HEK293 (cell line): ENCODE measurements at regions not wholly inside any gene's neighbourhood (a gene's known extent, or its start where the extent isn't known, plus 50 kb on each side); places are given as distances from the start of the nearest gene placed in this dataset.

ENCODE experiments used
- CTCF ChIP-seq: fragments of 450-650 bp; formaldehyde crosslinking; IDR thresholded peaks from 2 replicates; pipeline ENCODE4 v1.5.1; 2016; ENCODE audit warnings: missing biosample characterization, missing genetic modification characterization
- ELK4 ChIP-seq: IDR thresholded peaks from 2 replicates; pipeline ENCODE4 v1.6.1; 2011; ENCODE audit warnings: mild to moderate bottlenecking, low read depth, low read length, borderline replicate concordance
- GLI4 ChIP-seq: fragments of 450-650 bp; formaldehyde crosslinking; IDR thresholded peaks from 2 replicates; pipeline ENCODE4 v1.5.1; 2016; ENCODE audit warnings: missing biosample characterization, missing genetic modification characterization
- GLIS2 ChIP-seq: fragments of 450-650 bp; formaldehyde crosslinking; IDR thresholded peaks from 2 replicates; pipeline ENCODE4 v1.5.1; 2016; ENCODE audit warnings: missing biosample characterization, missing genetic modification characterization
- WT1 ChIP-seq: fragments of 450-650 bp; formaldehyde crosslinking; IDR thresholded peaks from 2 replicates; pipeline ENCODE4 v1.5.1; 2016; ENCODE audit warnings: missing biosample characterization, missing genetic modification characterization
- YY1 ChIP-seq: fragments of 450-650 bp; formaldehyde crosslinking; IDR thresholded peaks from 2 replicates; pipeline ENCODE4 v1.5.1; 2018; ENCODE audit warnings: missing biosample characterization, missing genetic modification characterization
- ZNF169 ChIP-seq: fragments of 450-650 bp; formaldehyde crosslinking; IDR thresholded peaks from 2 replicates; pipeline ENCODE4 v1.5.1; 2016; ENCODE audit warnings: missing biosample characterization, missing genetic modification characterization
- ZNF311 ChIP-seq: fragments of 450-650 bp; formaldehyde crosslinking; IDR thresholded peaks from 2 replicates; pipeline ENCODE4 v1.5.1; 2017; ENCODE audit warnings: missing biosample characterization, missing genetic modification characterization, borderline replicate concordance
- ZNF580 ChIP-seq: fragments of 450-650 bp; formaldehyde crosslinking; IDR thresholded peaks from 2 replicates; pipeline ENCODE4 v1.5.1; 2016; ENCODE audit warnings: missing biosample characterization, missing genetic modification characterization
- ZNF707 ChIP-seq: fragments of 450-650 bp; formaldehyde crosslinking; IDR thresholded peaks from 2 replicates; pipeline ENCODE4 v1.5.1; 2016; ENCODE audit warnings: missing biosample characterization, missing genetic modification characterization
- ZNF830 ChIP-seq: fragments of 450-650 bp; IDR thresholded peaks from 2 replicates; pipeline ENCODE4 v1.5.0; 2018; ENCODE audit warnings: missing biosample characterization, missing genetic modification characterization, low read depth, mild to moderate bottlenecking, moderate library complexity
- ZSCAN30 ChIP-seq: fragments of 450-650 bp; IDR thresholded peaks from 2 replicates; pipeline ENCODE4 v1.5.1; 2018; ENCODE audit warnings: missing biosample characterization, mild to moderate bottlenecking, missing genetic modification characterization, moderate library complexity
- ZSCAN5A ChIP-seq: fragments of 450-650 bp; formaldehyde crosslinking; IDR thresholded peaks from 2 replicates; pipeline ENCODE4 v1.5.1; 2016; ENCODE audit warnings: missing biosample characterization, missing genetic modification characterization

- TF ChIP-seq ELK4, result no peak
- TF ChIP-seq YY1, result no peak
- TF ChIP-seq ZNF169, result no peak
- no peak for TF ChIP-seq CTCF (tag by site-specific recombination)
- no peak for TF ChIP-seq ZSCAN30
- no peak for TF ChIP-seq WT1 (tag by site-specific recombination)
- TF ChIP-seq ZNF830, result no peak
- no peak for TF ChIP-seq ZSCAN5A
- TF ChIP-seq GLIS2 (tag by site-specific recombination), result no peak
- no peak for TF ChIP-seq ZNF707
- no peak for TF ChIP-seq ZNF311 (tag by site-specific recombination)
- TF ChIP-seq ZNF580, result no peak
- no peak for TF ChIP-seq GLI4 (tag by site-specific recombination)
Measured at GRCh38 chr13:23953860-23954512, 56.7 kb upstream of the C1QTNF9B start.
